ENCODE measurements at regions not wholly inside any gene's neighbourhood (a gene's known extent, or its start where the extent isn't known, plus 50 kb on each side); places are given as distances from the start of the nearest gene placed in this dataset.

DNA sequence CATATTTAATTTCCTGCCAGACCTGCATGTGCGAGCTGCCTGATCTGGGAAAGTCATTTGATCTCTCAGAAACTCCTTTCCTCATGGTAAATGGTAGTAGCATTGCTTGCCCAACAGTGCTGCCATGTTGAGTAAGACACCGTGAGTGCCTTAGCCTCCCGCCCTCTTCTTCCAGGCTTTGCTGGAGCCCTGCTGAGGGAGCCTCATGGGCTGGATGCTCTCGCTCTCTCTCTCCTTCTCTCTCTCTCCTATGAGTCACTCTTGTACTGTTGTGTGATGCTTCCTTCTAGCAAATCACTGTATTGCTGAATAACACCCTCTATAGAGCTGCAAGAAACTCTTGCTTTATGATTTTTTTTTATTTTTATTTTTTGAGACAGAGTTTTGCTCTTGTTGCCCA is 365.5 kb downstream of the UQCRFS1 start:
- 53 to 77% (median 72%) methylated on average over 4 of the region's 4 CpGs for WGBS, 3 donors
- no peak overlapping the region for H3K27ac ChIP-seq (ENCODE audit: low read depth, low read length)

DNA sequence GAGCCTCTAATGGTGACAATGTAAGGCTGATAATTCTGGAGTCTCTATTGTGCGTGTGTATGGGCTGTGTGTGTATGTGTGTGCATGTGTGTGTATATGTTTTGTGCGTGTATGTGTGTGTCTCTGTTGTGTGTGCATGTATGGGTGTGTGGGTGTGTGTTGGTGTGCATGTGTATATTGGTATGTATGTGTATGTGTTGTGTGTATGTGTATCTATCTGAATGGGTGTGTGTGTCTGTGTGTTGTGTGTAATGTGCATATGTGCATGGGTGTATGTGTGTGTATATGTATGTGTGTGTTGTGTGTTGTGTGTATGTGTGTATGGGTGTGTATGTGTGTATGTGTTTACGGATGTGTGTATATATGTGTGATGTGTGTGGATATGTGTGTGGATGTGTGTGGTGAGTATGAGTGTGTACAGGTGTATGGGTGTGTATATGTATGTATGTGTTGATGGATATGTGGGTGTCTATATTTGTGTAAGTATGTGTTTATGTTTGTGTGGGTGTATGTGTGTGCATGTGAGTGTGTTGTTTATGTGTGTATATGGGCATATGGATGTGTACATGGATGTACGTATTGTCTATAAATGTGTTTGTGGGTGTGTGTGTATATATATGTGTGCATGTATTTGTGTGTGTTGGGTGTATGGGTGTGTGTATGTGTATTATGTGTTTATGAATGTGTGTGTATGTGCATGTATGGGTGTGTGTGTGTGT is 366.7 kb downstream of the UQCRFS1 start:
- no peak overlapping the region for H3K27ac ChIP-seq (ENCODE audit: low read depth, low read length)
- 80 to 94% (median 92%) methylated on average over 4 of the region's 4 CpGs for WGBS, 3 donors

DNA sequence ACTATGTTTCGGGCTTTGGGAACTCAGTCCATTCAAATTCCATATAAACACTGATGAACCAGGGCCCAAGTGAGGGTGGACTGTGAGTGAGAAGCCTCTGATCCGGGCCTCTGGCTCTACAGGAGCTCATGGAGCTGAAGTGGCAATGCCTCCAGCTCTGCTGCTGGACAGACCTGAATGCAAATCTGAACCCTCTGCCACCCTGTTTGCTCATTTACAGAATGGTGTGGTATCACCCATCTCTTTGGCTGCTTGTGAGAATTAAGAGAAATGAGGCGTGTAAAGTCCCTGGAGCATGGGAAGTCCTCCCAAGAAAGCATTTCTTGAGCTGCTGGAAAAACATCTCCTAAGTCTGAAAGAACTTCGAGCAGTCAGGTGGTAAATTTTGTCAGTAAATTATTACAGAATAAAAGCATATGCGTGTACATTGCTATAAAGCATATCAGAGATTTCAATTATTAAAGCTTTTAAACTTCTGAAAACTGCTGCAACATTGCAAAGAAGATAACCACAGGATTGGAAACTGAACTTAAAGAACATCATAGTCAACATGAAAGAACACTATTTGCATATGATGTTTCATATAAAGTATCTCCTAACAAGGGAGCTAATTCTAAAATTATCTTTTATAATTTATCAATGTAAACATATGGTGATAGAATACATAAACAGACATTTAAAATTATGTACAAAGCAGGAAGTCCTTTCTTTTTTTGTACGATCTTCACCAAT is 369.0 kb downstream of the UQCRFS1 start:
- 70 to 78% (median 75%) methylated on average over 6 of the region's 6 CpGs for WGBS, 3 donors
- no peak overlapping the region for H3K27ac ChIP-seq (ENCODE audit: low read depth, low read length)

DNA sequence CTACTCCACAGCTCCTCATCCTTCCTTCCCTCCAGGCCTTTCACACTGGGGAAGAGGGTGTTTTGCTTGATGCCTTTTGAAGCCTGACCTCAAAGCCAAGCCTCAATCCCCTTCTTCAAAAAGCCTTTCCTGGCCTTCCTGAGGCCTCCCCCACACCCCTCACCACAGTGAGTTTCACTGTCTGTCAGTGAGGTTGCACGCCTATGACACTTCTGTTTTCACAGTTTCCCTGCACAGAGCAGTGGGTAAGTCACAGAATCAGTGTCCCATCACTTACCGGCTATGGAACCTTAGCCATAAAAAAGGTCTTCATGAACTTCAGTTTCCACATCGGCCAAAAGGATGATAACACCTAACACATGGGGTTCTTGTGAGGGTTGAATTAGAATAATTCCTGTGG is 371.4 kb downstream of the UQCRFS1 start:
- H3K27ac ChIP-seq (ENCODE audit: low read depth, low read length), result no peak overlapping the region
- 84 to 85% (median 84%) methylated on average over 3 of the region's 3 CpGs for WGBS, 3 donors

DNA sequence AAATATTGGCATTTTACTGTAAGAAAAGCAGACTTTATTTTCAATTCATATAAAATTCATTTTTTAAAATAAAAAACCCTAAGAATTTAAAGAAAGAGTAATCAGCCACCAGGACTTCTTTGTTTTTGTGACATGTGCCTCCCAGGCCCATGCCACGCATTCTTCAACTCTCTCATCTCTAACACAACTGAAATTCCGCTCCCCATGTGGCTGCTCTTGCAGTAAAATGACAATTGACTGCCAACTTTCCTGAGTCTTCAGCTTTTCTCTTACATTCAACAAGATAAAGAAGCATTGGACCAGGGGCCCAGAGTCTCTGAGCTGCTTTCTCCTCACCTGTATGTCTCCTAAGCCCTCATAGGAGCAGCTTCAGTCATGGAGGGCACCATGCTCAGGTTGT is 372.1 kb downstream of the UQCRFS1 start:
- 78 to 95% (median 88%) methylated on average over 2 of the region's 2 CpGs for WGBS, 3 donors
- H3K27ac ChIP-seq (ENCODE audit: low read depth, low read length), result no peak overlapping the region

DNA sequence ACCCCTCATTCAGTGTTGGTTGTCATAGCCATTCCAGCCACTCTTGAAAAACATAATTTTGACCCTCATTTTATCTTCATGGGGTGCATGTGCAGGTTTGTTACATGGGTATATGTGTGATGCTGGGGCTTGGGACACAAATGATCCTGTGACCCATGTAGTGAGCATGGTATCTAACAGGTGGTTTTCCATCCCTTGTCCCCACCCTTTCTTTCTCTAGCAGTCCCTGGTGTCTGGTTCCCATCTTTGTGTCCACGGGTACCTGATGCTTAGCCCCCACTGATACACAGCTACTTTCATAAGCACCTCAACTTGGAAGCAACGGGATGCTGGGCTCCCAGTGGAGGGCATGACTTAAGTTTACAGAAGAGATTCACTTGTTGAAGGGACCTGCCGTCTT is 373.5 kb downstream of the UQCRFS1 start:
- WGBS, 3 donors, result 52 to 70% (median 69%) methylated on average over 3 of the region's 3 CpGs
- no peak overlapping the region for H3K27ac ChIP-seq (ENCODE audit: low read depth, low read length)

DNA sequence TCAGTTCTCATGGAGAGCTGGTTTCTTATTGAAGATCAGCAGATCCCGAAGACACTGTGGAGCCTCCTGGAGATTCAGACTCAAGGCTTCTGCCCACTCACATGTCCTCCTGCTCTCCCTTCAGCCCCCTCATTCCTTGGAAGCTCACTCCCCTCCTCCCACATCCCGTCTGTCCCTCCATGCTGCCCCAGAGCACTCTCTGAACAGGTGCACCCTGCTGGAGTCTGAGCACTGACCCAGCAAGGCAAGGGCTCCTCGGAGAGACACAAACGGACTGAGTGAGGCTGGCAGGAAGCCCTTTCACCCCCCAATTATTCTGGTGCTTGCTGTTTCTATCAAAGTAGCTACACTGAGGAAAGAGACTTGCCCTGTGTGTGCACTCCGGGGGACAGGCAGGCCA is 374.0 kb downstream of the UQCRFS1 start:
- H3K27ac ChIP-seq (ENCODE audit: low read depth, low read length), result no peak overlapping the region
- 54 to 55% (median 55%) methylated on average over 5 of the region's 5 CpGs for WGBS, 3 donors

DNA sequence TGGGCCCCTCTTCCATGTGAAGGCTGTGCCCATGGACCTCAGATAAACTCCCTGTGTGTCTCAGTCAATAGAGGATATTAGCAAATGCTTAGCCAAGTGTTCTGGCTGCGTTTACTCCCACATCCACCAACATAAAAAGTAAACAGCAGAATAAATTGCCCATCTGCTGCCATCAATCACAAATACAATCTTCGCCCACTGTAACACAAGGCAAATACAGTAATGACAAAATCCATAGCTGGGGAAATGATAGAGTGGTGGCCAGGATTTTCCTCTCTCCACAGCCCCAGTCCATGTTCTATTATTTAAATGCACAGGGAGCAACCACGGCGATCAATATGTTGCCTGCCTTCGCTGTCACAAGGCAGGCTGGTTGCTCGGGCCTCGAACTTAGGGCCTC is 376.5 kb downstream of the UQCRFS1 start:
- no peak overlapping the region for H3K27ac ChIP-seq (ENCODE audit: low read depth, low read length)
- 25 to 84% (median 82%) methylated on average over 7 of the region's 7 CpGs for WGBS, 3 donors

DNA sequence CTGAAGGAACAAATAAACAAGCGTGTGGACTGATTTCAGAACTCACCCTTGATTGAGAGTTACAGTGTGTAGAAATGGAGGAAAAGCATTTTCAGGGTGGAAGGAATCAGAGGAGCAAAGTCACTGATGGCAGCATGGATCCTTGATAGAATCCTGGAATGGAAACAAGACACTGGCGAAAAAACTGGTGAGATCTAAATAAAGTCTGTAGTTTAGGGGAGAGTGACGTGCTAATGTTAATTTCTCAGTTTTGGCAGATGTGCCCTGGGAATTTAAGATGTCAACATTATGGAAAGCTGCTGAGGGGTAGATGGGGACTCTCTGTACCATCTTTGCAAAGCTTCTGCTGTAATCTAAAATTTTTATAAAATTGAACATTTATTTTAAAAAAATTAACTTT is 378.0 kb downstream of the UQCRFS1 start:
- no peak overlapping the region for H3K27ac ChIP-seq (ENCODE audit: low read depth, low read length)
- WGBS, 3 donors, result 55 to 75% (median 67%) methylated on average over 3 of the region's 3 CpGs

DNA sequence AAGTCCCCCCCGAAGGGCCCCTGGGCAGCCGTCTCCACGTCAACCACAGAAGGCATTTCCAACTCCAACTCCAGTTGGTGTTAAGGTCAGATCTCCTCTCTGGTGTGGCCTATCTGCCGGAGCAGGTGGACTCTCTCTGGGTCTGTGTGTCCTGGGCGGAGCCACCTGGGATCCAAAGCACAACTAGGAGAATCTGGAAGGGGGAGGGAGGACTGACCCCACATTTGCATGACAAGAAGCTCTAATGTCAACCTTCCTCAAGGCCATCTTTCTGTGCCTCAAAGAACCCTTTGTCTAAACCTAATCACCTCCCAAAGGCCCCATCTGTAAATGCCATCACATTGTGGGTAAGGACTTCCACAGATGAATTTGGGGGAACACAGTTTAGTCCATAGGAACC is 381.5 kb downstream of the UQCRFS1 start:
- no peak overlapping the region for H3K27ac ChIP-seq (ENCODE audit: low read depth, low read length)
- 77 to 85% (median 85%) methylated on average over 5 of the region's 5 CpGs for WGBS, 3 donors

DNA sequence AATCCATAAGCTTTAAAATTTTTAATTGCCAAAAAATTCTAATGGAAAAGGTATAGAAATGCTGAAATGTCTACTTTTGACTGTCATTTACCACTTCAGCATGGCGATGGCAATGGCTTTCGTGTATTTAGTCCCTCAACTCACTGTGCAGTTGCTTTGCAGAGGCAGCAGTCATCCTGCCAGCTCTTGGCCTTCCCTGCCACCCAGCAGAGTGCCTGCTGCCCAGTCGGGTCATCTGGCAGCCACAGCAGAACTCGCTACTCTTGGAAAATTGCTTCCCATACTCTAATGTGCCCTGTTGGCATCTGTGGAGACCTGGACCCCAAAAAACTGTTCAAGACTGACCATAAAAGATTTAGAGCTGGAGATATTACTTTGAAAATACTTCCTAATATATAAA is 383.2 kb downstream of the UQCRFS1 start:
- WGBS, 3 donors, result 69 to 82% (median 74%) methylated on average over 4 of the region's 4 CpGs
- no peak overlapping the region for H3K27ac ChIP-seq (ENCODE audit: low read depth, low read length)

DNA sequence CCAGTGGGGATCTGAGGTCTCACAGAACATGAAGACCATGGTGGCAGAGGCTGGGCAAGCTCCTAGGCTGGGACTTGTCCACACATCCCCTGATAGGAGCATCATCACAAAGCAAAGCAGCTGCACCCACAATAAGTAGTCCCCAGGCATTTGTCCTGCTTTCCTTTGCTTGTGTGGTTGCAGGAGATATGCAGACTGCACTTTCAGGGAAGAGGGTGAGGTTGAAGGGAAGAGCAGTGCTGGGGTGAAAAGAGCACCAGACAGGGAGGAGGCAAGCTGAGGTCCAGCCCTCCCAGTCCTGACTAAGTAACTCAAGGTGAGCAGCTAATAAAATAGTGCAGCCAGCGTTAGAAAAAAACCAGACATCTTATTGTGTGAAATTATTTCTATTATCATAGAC is 383.6 kb downstream of the UQCRFS1 start:
- WGBS, 3 donors, result 79 to 83% (median 83%) methylated on average over 1 of the region's 1 CpG
- H3K27ac ChIP-seq (ENCODE audit: low read depth, low read length), result no peak overlapping the region

DNA sequence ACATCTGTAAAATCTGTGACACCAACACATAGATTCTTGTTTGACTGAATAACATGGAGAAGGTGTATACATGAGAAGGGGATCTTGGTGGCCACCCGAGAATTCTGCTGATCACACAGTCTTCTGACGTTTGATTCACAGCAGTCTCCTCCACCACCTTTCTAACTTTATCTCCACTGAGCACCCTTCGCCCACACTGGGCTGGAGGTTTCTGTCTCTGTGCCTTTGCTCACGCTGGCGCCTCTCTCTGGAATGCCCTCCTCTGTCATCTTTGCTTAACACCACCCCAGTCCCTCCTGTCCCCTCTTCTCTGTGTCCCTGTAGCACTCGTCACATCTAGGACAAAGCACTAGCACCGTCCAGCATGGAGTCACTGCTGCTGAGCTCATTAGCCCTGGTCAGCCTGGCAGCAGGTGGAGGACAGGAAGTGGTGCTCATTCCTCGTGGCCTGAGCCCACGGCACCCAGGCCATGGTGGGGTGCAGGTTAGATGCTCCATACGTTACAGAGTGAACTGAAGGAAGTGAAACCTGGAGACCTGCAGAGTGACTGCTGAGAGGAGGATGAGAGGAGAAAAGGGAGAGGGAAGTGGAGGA is 384.6 kb downstream of the UQCRFS1 start:
- H3K27ac ChIP-seq (ENCODE audit: low read depth, low read length), result no peak overlapping the region
- 63 to 70% (median 68%) methylated on average over 10 of the region's 10 CpGs for WGBS, 3 donors

DNA sequence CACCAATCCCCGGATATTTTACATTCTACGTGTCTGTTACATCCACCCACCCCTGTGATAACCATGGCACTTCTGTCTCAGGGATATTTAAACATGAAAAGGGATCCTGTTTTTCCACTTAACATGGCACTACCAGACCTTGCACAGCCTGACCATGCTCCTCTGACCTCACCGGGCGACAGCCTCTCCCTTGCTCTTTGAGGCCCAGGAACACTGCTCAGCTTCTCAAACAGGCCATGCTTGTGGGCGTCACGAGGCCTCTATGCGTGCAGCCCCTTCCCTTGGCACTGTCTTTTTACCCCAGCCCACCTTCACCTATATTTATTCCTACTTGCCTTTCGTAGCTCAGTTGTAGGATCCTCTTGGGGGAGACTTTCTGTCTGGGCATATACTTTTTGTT is 385.6 kb downstream of the UQCRFS1 start:
- 75 to 86% (median 86%) methylated on average over 8 of the region's 8 CpGs for WGBS, 3 donors
- H3K27ac ChIP-seq (ENCODE audit: low read depth, low read length), result no peak overlapping the region

DNA sequence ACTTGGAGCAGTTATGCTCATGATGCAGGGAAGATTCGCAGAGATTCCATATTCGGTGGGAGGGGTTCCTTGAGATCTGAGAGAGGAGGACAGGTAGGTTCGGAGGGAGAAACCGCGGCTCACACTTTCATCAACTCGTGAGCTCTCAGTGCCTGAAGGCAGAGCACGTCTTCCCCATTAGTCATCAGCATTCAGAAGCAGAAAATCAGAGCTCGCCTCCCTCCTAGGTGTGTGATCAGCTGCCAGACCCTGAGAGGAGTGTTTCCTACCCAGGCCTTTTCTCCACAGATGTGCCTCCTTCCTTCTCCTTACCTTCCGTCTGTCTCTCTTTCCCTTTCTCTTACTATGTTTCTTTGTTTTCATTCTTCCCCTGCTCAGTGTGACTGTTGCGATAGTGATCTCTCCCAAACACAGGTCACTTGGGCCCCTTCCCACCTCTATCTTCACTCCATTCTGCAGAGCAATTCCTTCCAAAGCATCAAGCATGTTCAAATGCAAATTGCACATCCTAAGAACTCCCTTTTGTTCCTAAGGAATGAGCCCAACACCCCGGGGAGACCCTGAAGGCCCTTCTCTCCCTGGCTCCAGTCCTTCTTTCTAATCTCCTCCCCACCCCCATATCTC is 389.5 kb downstream of the UQCRFS1 start:
- WGBS, 3 donors, result 46 to 70% (median 69%) methylated on average over 11 of the region's 11 CpGs
- H3K27ac ChIP-seq (ENCODE audit: low read depth, low read length), result no peak overlapping the region

DNA sequence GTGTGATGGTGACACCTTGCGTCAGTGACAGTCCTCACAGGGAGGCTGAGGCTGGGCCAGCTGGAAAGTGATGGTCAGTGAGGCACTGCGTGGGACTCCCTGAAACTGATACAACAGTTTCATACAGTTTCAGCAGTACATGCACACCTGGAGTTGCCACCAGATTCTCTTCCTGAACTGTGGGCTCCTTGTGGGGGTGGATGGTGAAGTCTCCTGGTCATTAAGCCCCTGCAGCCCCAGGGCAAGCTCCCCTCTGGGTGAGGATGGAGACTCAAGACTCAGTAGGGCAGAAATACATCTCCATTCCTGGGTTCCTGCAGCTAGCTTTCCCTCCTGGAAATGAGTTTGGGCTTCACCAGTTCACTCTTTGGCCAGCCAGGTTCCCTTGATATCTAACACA is 392.7 kb downstream of the UQCRFS1 start:
- WGBS, 3 donors, result 89% methylated on average over 2 of the region's 2 CpGs

DNA sequence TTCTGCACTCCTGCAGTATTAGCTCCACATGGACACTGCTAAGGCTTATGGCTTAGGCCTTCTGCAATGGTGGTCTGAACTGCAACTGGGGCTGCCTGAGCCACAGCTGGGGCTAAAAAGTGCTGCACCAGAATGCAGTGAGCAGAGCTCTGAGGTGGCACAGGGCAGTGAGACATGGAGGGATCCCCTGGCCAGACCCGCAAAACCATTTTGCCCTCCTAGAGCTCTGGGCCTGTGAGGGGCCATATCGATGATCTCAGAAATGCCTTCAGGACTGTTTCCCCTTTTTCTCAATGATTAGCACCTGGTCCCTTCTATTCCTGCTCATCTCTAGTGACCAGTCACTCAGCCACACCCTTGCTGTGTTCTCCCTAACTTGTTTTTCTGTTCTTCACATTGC is 397.7 kb downstream of the UQCRFS1 start:
- WGBS, 3 donors, result 46 to 97% (median 65%) methylated on average over 2 of the region's 2 CpGs
- H3K27ac ChIP-seq (ENCODE audit: low read depth, low read length), result no peak overlapping the region

More for the DNA sequence above, 392.7 kb downstream of the UQCRFS1 start:
- H3K27ac ChIP-seq (ENCODE audit: low read depth, low read length), result no peak overlapping the region

DNA sequence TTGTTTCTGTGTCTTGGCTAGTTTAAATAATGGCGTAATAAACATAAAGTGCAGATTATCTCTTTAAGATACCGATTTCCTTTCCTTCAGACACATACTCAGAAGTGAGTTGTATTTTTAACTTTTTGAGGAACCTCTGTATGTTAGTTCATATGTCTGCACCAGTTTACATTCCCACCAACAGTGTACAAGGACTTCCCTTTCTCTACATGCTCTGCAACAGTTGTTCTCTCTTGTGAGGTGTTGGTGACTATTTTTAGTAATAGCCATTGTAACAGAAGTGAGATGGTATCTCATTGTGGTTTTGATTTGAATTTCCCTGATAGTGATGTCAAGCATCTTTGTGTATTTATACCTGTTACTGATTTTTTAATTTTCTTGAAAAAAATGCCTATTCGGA is 418.6 kb downstream of the UQCRFS1 start:
- 47 to 62% (median 50%) methylated on average over 3 of the region's 3 CpGs for WGBS, 3 donors
- H3K27ac ChIP-seq (ENCODE audit: low read depth, low read length), result no peak overlapping the region

DNA sequence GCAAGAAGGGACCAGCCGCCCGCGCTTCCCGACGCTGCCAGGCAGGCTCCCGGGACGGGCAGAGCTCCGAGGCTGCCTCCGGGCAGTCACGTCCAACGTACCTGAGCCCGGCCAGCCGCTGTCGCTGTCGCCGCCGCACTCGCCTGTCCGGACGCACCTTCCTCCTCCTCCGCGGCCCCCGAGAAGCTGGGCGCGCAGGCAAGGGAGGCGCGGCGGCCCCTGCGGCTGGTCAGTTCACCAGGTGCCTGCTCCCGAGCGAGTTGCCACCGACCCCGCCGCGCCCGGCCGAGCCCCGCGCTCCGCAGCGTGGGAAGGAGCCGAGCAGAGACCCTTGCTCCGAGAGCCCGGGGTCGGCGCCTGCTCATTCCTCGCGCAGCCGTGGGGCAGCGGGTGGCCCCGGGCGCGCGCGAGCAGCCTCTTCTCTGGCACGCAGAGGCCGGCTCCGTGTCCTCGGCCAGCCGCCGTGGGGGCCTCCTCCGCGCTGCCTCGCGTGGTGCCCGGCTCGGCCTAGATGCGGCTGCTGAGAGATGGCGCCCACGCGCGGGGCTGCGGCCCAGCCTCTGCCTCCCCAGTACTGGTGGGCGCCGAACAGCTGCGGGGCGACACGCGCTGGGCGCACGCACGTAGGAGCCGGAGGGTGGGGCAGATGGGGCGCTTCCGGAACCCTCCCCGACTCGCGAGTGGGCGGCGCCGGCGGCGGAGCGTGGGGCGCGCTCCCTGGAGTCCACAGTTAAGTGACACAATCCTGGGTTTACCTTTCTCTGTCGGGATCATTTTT is 419.4 kb downstream of the UQCRFS1 start:
- 1 to 7% (median 5%) methylated on average over 93 to 94 of the region's 97 CpGs for WGBS, 3 donors
- no peak overlapping the region for H3K27ac ChIP-seq (ENCODE audit: low read depth, low read length)
